IPS-15b (cell line): ENCODE measurements at regions not wholly inside any gene's neighbourhood (a gene's known extent, or its start where the extent isn't known, plus 50 kb on each side); places are given as distances from the start of the nearest gene placed in this dataset.
A peak's percentile ranks its signal among the peaks of the same experiment; 100 is the strongest.
"Not testable (repeated sequence)": the region's sequence is repeated elsewhere in the genome, so short reads cannot be mapped to it uniquely, and the experiment has no call there.

Experiments
- H3K27me3 ChIP-seq: one replicate; pipeline ENCODE4 v1.6.1; 2013; ENCODE audit warnings: low read length; ENCODE audit not compliant: control insufficient read depth, insufficient read depth
- H3K36me3 ChIP-seq: one replicate; pipeline ENCODE4 v1.6.1; 2013; ENCODE audit warnings: low read length; ENCODE audit not compliant: control insufficient read depth, insufficient read depth
- H3K4me1 ChIP-seq: one replicate; pipeline ENCODE4 v1.6.1; 2013; ENCODE audit warnings: mild to moderate bottlenecking, low read length; ENCODE audit not compliant: control insufficient read depth, insufficient read depth
- H3K4me3 ChIP-seq: one replicate; pipeline ENCODE4 v1.5.1; 2013; ENCODE audit warnings: low read depth, low read length
- H3K9ac ChIP-seq: one replicate; pipeline ENCODE4 v1.6.1; 2013; ENCODE audit warnings: low read depth, mild to moderate bottlenecking, low read length
- H3K9me3 ChIP-seq: one replicate; pipeline ENCODE4 v1.6.1; 2013; ENCODE audit warnings: mild to moderate bottlenecking, low read length; ENCODE audit not compliant: control insufficient read depth, insufficient read depth

DNA sequence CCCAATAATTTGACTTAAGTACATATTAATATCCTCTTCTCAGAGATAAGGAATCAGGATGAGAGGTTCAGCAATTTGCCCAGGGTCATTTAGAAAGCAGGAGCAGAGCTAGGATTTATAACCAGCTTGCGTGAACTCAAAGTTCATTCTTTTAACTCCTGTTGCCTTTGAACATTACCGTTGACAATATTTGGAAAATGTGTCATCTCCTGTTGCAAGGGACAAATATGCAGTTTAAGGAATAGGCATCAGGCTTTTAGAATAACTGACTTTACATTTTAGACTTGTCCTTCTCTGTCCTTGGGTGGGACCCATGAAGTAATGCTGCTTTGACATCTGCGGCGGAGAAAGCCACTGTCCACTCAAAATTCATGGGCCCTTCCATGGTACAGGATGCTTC, 252.2 kb upstream of the RGMA start:
- Histone ChIP-seq H3K4me1 (no peaks in the 10 kb centered on the region), H3K9me3 (no peaks in the 10 kb centered on the region), H3K9ac (no peak overlapping the region), H3K36me3 (no peaks in the 10 kb centered on the region), H3K27me3 (peaks cover 3% of the 10 kb centered on the region), H3K4me3 (no peak overlapping the region)

DNA sequence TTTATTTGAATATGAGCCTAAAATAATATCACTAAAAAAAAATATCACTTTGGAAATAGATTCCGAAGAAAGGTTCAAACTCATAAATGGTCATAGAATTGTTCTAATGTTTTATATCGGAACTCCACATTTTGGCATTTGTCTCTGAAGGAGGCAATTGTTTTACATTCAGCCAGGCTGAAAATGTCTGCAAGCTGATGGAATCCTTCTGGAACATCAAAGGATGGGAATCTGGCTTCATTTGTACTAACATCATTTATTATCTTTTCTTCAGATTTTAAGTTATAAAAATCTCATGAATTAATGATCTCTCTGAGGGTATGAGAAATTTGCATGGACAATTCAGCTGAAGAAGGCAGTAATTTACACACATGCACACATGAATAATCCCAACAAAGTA, 251.4 kb upstream of the RGMA start:
- peaks cover 10% of the 10 kb centered on the region for H3K27me3 ChIP-seq
- no peaks in the 10 kb centered on the region for H3K9me3 ChIP-seq
- H3K9ac ChIP-seq, result no peak overlapping the region
- no peaks in the 10 kb centered on the region for H3K36me3 ChIP-seq
- H3K4me1 ChIP-seq, result no peaks in the 10 kb centered on the region
- H3K4me3 ChIP-seq, result no peak overlapping the region

DNA sequence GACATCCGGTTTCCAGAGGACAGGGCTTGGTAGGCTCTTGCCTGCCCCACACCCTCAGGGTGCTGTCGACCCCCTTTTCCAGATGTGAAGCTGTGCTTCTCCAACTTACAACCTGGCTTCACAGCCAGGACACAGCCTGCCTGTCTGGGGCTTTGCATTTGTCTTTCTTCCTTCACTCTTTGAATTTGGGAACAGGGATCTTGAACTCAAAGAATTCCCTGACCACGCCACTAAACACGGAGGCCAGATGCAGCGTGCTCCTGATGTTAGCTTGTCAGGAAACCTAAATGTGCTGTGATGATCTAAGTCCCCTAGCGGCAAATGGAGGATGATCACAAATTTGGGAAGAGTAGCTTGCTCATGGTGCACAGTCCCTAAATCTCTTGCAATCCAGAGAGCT, 244.8 kb upstream of the RGMA start:
- H3K9ac ChIP-seq, result no peak overlapping the region
- peak overlapping the region; percentile 30 for H3K4me3 ChIP-seq
- H3K27me3 ChIP-seq, result peaks cover 56% of the 10 kb centered on the region

GRCh38 chr15:93333126-93333525, 244.1 kb upstream of the RGMA start:
- H3K4me3 ChIP-seq, result peak overlapping the region; percentile 30
- not testable (repeated sequence) for H3K36me3 ChIP-seq, H3K9ac ChIP-seq, H3K9me3 ChIP-seq
- H3K27me3 ChIP-seq, result peaks cover 60% of the 10 kb centered on the region
- H3K4me1 ChIP-seq, result peaks cover 27% of the 10 kb centered on the region

More for the DNA sequence above, 244.8 kb upstream of the RGMA start:
- Histone ChIP-seq H3K4me1 (peaks cover 22% of the 10 kb centered on the region), H3K9me3 (no peaks in the 10 kb centered on the region), H3K36me3 (no peaks in the 10 kb centered on the region)

- Histone ChIP-seq H3K36me3 (no peaks in the 10 kb centered on the region), H3K4me1 (peaks cover 32% of the 10 kb centered on the region), H3K9ac (no peak overlapping the region), H3K27me3 (peaks cover 63% of the 10 kb centered on the region), H3K9me3 (no peaks in the 10 kb centered on the region), H3K4me3 (peak overlapping the region; percentile 26)
These were observed 243.2 kb upstream of the RGMA start for GRCh38 chr15:93332168-93332553.

DNA sequence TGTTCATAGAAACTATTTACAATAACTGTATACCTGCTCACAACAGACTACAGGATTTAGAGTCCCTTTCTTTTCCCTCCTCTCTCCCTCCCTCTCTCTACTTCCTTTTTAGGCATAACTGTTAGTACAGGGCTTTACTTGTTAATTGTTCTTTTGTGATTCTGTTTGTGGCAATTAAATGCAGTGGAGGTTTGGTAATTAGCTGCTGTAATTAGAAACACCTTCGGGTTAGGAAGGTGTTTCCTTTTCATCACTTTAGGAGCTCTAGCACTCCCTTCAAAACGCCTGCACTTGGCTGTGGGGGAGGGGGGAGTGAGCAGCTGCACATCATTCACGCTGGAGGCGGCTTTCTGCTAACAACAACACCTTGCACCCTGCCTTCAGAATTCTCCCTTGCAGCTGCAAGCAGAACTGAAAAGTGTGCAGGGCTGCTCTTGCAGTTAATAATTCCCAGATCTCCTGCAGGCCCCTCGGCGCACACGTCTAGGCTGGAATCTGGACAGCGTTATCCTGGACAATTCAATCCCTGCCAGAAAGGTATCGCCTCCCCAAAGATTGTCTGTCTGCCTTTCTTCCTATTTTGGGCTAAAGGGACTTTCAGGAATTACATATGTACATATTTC, 242.6 kb upstream of the RGMA start:
- Histone ChIP-seq H3K36me3 (no peaks in the 10 kb centered on the region), H3K9ac (no peak overlapping the region), H3K9me3 (no peaks in the 10 kb centered on the region), H3K27me3 (peaks cover 63% of the 10 kb centered on the region), H3K4me3 (peak overlapping the region; percentile 26), H3K4me1 (peaks cover 34% of the 10 kb centered on the region)

GRCh38 chr15:93330912-93331544, 242.0 kb upstream of the RGMA start:
- Histone ChIP-seq H3K4me1 (peaks cover 34% of the 10 kb centered on the region), H3K4me3 (no peak overlapping the region), H3K9ac (no peak overlapping the region), H3K36me3 (no peaks in the 10 kb centered on the region), H3K9me3 (no peaks in the 10 kb centered on the region), H3K27me3 (peaks cover 59% of the 10 kb centered on the region)

- H3K4me1 ChIP-seq, result peaks cover 23% of the 10 kb centered on the region
- no peaks in the 10 kb centered on the region for H3K9me3 ChIP-seq
- H3K36me3 ChIP-seq, result no peaks in the 10 kb centered on the region
- H3K27me3 ChIP-seq, result peaks cover 33% of the 10 kb centered on the region
- no peak overlapping the region for H3K9ac ChIP-seq
- H3K4me3 ChIP-seq, result no peak overlapping the region
These were observed 238.4 kb upstream of the RGMA start for GRCh38 chr15:93327364-93327763.

- Histone ChIP-seq H3K9ac (no peak overlapping the region), H3K4me1 (peaks cover 12% of the 10 kb centered on the region), H3K4me3 (no peak overlapping the region), H3K9me3 (no peaks in the 10 kb centered on the region), H3K27me3 (peaks cover 14% of the 10 kb centered on the region), H3K36me3 (no peaks in the 10 kb centered on the region)
These were observed 235.4 kb upstream of the RGMA start for GRCh38 chr15:93324186-93324975.

DNA sequence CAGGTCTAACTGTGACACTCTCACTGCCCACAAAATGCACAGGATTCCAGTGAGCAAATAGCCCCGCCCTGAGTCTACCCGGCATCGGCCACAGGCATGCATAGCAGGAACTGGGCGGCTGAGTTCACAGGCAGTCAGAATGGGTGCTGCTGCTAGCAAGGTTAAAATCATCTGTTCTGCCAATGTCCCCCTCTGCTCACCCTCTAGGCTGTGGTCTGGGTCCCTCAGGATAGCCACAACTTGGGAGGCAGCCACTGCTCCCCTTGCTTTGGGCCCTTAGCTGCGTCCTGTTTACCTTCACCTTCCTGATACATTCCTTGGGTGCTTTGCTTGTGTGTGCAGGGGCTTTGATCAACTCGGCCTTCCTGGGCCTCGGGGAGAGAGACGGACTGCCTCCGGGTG, 232.9 kb upstream of the RGMA start:
- Histone ChIP-seq H3K9ac (no peak overlapping the region), H3K4me1 (no peaks in the 10 kb centered on the region), H3K36me3 (no peaks in the 10 kb centered on the region), H3K9me3 (no peaks in the 10 kb centered on the region), H3K4me3 (no peak overlapping the region), H3K27me3 (peaks cover 6% of the 10 kb centered on the region)

GRCh38 chr15:93319121-93319814, 230.3 kb upstream of the RGMA start:
- peaks cover 13% of the 10 kb centered on the region for H3K27me3 ChIP-seq
- H3K4me1 ChIP-seq, result no peaks in the 10 kb centered on the region
- H3K9ac ChIP-seq, result no peak overlapping the region

More at GRCh38 chr15:93319121-93319814, 230.3 kb upstream of the RGMA start:
- Histone ChIP-seq H3K9me3 (no peaks in the 10 kb centered on the region), H3K4me3 (no peak overlapping the region), H3K36me3 (no peaks in the 10 kb centered on the region)
